Testis (tissue), 2 donors: ENCODE measurements at regions not wholly inside any gene's neighbourhood (a gene's known extent, or its start where the extent isn't known, plus 50 kb on each side); places are given as distances from the start of the nearest gene placed in this dataset.
A peak's percentile ranks its signal among the peaks of the same experiment; 100 is the strongest.
"Not testable (repeated sequence)": the region's sequence is repeated elsewhere in the genome, so short reads cannot be mapped to it uniquely, and the experiment has no call there.

Source experiments
- DNase-seq: peaks from one replicate; pipeline ENCODE4 v3.0.0-alpha.2; 2019
- H3K27ac ChIP-seq, 2 donors: fragments of 200-600 bp; sonication (generic); one replicate each; pipeline ENCODE4 v1.5.1; 2019
- H3K27me3 ChIP-seq: fragments of 200-600 bp; sonication (generic); one replicate; pipeline ENCODE4 v1.5.1; 2019
- H3K36me3 ChIP-seq: fragments of 200-600 bp; sonication (generic); one replicate; pipeline ENCODE4 v1.5.1; 2017; ENCODE audit warnings: low read depth; ENCODE audit errors: missing control alignments
- H3K4me1 ChIP-seq: fragments of 200-600 bp; sonication (generic); one replicate; pipeline ENCODE4 v1.5.1; 2019
- H3K4me3 ChIP-seq, 2 donors: fragments of 200-600 bp; sonication (generic); one replicate each; pipeline ENCODE4 v1.5.1; 2017 to 2019
- H3K9me3 ChIP-seq: fragments of 200-600 bp; sonication (generic); one replicate; pipeline ENCODE4 v1.5.1; 2017
- CTCF ChIP-seq, 3 experiments: fragments of 450-650 bp in 2 of 3; fragments of 200-600 bp in 1 of 3; sonication (generic) in 1 of 3; IDR thresholded peaks; one replicate each; pipeline ENCODE4 v1.5.1; 2016 to 2019; ENCODE audit warnings: antibody characterized with exemption in 3 of 3, mild to moderate bottlenecking in 2 of 3, moderate library complexity in 1 of 3
- POLR2A ChIP-seq: fragments of 450-650 bp; IDR thresholded peaks from one replicate; pipeline ENCODE4 v1.6.1; 2017; ENCODE audit warnings: antibody characterized with exemption, mild to moderate bottlenecking, moderate library complexity
- WGBS, 2 donors: methylation state at CpG; one replicate each; pipeline ENCODE4 v1.1.5; 2018; 5-methylcytosine and 5-hydroxymethylcytosine counted together
- intact Hi-C: fragments of 100-400 bp; cut with DNase I; formaldehyde crosslinking; loops from one replicate; pipeline ENCODE4 v1.15.1; 2023; ENCODE audit warnings: low total_unique reads

GRCh38 chr17:27370776-27371175 lies 76.9 kb downstream of the WSB1 start:
- 100% methylated on average over 1 of the region's 1 CpG for WGBS, 2 donors
- intact Hi-C loops: no loop called here

GRCh38 chr17:27373695-27374094 lies 79.8 kb downstream of the WSB1 start:
- H3K4me3 ChIP-seq, H3K27me3 ChIP-seq, intact Hi-C loops, H3K9me3 ChIP-seq, H3K36me3 ChIP-seq, DNase-seq, H3K4me1 ChIP-seq, H3K27ac ChIP-seq: not testable (repeated sequence)

More at GRCh38 chr17:27370776-27371175, 76.9 kb downstream of the WSB1 start:
- Histone ChIP-seq H3K27me3 (no peaks in the 10 kb centered on the region), H3K9me3 (no peaks in the 10 kb centered on the region), H3K27ac (no peak overlapping the region), H3K4me3 (no peak overlapping the region), H3K36me3 (no peaks in the 10 kb centered on the region), H3K4me1 (no peaks in the 10 kb centered on the region)
- DNase-seq: no peak
- TF ChIP-seq CTCF (IDR thresholded peaks at IDR 0.05) (no peak), POLR2A (no peak)

- H3K36me3 ChIP-seq: no peaks in the 10 kb centered on the region
- H3K4me3 ChIP-seq: no peak overlapping the region
- H3K9me3 ChIP-seq: no peaks in the 10 kb centered on the region
- no peaks in the 10 kb centered on the region for H3K4me1 ChIP-seq
- no peak for DNase-seq
- WGBS, 2 donors: 83 to 92% methylated on average over 5 of the region's 5 CpGs
- no peak overlapping the region for H3K27ac ChIP-seq
- intact Hi-C loops: no loop called here
- TF ChIP-seq POLR2A (no peak), CTCF (IDR thresholded peaks at IDR 0.05) (no peak)
- no peaks in the 10 kb centered on the region for H3K27me3 ChIP-seq
Measured at GRCh38 chr17:27376637-27377547, 79.4 kb upstream of the KSR1 start.

GRCh38 chr17:27378482-27379175 lies 77.6 kb upstream of the KSR1 start:
- intact Hi-C loops: no loop called here
- H3K27me3 ChIP-seq: no peaks in the 10 kb centered on the region
- H3K4me1 ChIP-seq: no peaks in the 10 kb centered on the region
- WGBS, 2 donors: 86 to 87% methylated on average over 9 of the region's 9 CpGs
- H3K4me3 ChIP-seq: no peak overlapping the region
- H3K9me3 ChIP-seq: no peaks in the 10 kb centered on the region
- no peak for DNase-seq
- no peaks in the 10 kb centered on the region for H3K36me3 ChIP-seq
- H3K27ac ChIP-seq: no peak overlapping the region
- no peak for TF ChIP-seq CTCF (IDR thresholded peaks at IDR 0.05)
- TF ChIP-seq POLR2A: no peak

- no peaks in the 10 kb centered on the region for H3K4me1 ChIP-seq
- H3K4me3 ChIP-seq: peak overlapping the region; percentile 20 to 42
- no peaks in the 10 kb centered on the region for H3K9me3 ChIP-seq
- no peaks in the 10 kb centered on the region for H3K36me3 ChIP-seq
- H3K27me3 ChIP-seq: no peaks in the 10 kb centered on the region
- no peak overlapping the region for H3K27ac ChIP-seq
- TF ChIP-seq POLR2A (no peak), CTCF (IDR thresholded peaks at IDR 0.05) (no peak)
- intact Hi-C loops: no loop called here
- DNase-seq: peak; percentile 67
- WGBS, 2 donors: 4 to 7% methylated on average over 21 of the region's 21 CpGs
Measured at GRCh38 chr17:27379888-27380533, 76.2 kb upstream of the KSR1 start.
